ENCODE measurements at regions not wholly inside any gene's neighbourhood (a gene's known extent, or its start where the extent isn't known, plus 50 kb on each side); places are given as distances from the start of the nearest gene placed in this dataset.
A peak's percentile ranks its signal among the peaks of the same experiment; 100 is the strongest.

- H3K36me3 ChIP-seq: no peaks in the 10 kb centered on the region
- H3K4me3 ChIP-seq: no peak overlapping the region
- TF ChIP-seq CTCF (IDR thresholded peaks at IDR 0.05) (no peak), EP300 (IDR thresholded peaks at IDR 0.05) (no peak), POLR2A (IDR thresholded peaks at IDR 0.05) (no peak)
- H3K27ac ChIP-seq: no peak overlapping the region
- no peaks in the 10 kb centered on the region for H3K27me3 ChIP-seq
- WGBS, 2 donors: 49 to 65% methylated on average over 6 of the region's 6 CpGs
- peaks cover 0 to 39% (median 8%) of the 10 kb centered on the region in 4 donors for H3K4me1 ChIP-seq
- H3K9me3 ChIP-seq: no peaks in the 10 kb centered on the region
- DNase-seq (ENCODE audit: low spot score in 2 of 2): no peak
Observed at GRCh38 chr2:37827911-37828511, 97.1 kb upstream of the RMDN2 start.

GRCh38 chr2:37829202-37829601 lies 95.9 kb upstream of the RMDN2 start:
- peak in 1 of 2 donors; percentile 27 for DNase-seq (ENCODE audit: low spot score in 2 of 2)
- H3K4me3 ChIP-seq: no peak overlapping the region
- no peaks in the 10 kb centered on the region for H3K36me3 ChIP-seq
- peaks cover 0 to 39% (median 8%) of the 10 kb centered on the region in 4 donors for H3K4me1 ChIP-seq
- no peak for TF ChIP-seq POLR2A (IDR thresholded peaks at IDR 0.05)
- peak in 1 of 2 donors; percentile 64 for TF ChIP-seq EP300 (IDR thresholded peaks at IDR 0.05)
- peak overlapping the region in 2 of 4 donors; percentile 61 to 77 for H3K27ac ChIP-seq
- WGBS, 2 donors: 30 to 37% methylated on average over 3 of the region's 3 CpGs
- no peaks in the 10 kb centered on the region for H3K9me3 ChIP-seq
- no peaks in the 10 kb centered on the region for H3K27me3 ChIP-seq

- no peaks in the 10 kb centered on the region for H3K36me3 ChIP-seq
- 37 to 51% methylated on average over 5 to 6 of the region's 6 CpGs for WGBS, 2 donors
- H3K4me3 ChIP-seq: no peak overlapping the region
- H3K27ac ChIP-seq: peak overlapping the region in 2 of 4 donors; percentile 16 to 57
- H3K27me3 ChIP-seq: no peaks in the 10 kb centered on the region
- TF ChIP-seq POLR2A (IDR thresholded peaks at IDR 0.05): no peak
- no peak for TF ChIP-seq EP300 (IDR thresholded peaks at IDR 0.05)
- TF ChIP-seq CTCF (IDR thresholded peaks at IDR 0.05): no peak
- DNase-seq (ENCODE audit: low spot score in 2 of 2): no peak
- H3K9me3 ChIP-seq: no peaks in the 10 kb centered on the region
- peaks cover 0 to 39% (median 8%) of the 10 kb centered on the region in 4 donors for H3K4me1 ChIP-seq
Observed at GRCh38 chr2:37829616-37830395, 95.3 kb upstream of the RMDN2 start.

- DNase-seq (ENCODE audit: low spot score in 2 of 2): no peak
- no peaks in the 10 kb centered on the region for H3K27me3 ChIP-seq
- TF ChIP-seq CTCF (IDR thresholded peaks at IDR 0.05): no peak
- TF ChIP-seq EP300 (IDR thresholded peaks at IDR 0.05): no peak
- TF ChIP-seq POLR2A (IDR thresholded peaks at IDR 0.05): no peak
- H3K36me3 ChIP-seq: no peaks in the 10 kb centered on the region
- WGBS, 2 donors: 79 to 85% methylated on average over 2 of the region's 2 CpGs
- H3K4me3 ChIP-seq: no peak overlapping the region
- H3K4me1 ChIP-seq: peaks cover 0 to 39% (median 8%) of the 10 kb centered on the region in 4 donors
- no peak overlapping the region for H3K27ac ChIP-seq
- no peaks in the 10 kb centered on the region for H3K9me3 ChIP-seq
Observed at GRCh38 chr2:37830636-37831035, 94.5 kb upstream of the RMDN2 start.

- H3K4me3 ChIP-seq: no peak overlapping the region
- H3K27ac ChIP-seq: peak overlapping the region in 1 of 4 donors; percentile 59
- DNase-seq (ENCODE audit: low spot score in 2 of 2): no peak
- 75 to 76% methylated on average over 5 of the region's 5 CpGs for WGBS, 2 donors
- H3K36me3 ChIP-seq: no peaks in the 10 kb centered on the region
- TF ChIP-seq POLR2A (IDR thresholded peaks at IDR 0.05): no peak
- TF ChIP-seq EP300 (IDR thresholded peaks at IDR 0.05): no peak
- TF ChIP-seq CTCF (IDR thresholded peaks at IDR 0.05): no peak
- no peaks in the 10 kb centered on the region for H3K9me3 ChIP-seq
- peaks cover 0 to 39% (median 8%) of the 10 kb centered on the region in 4 donors for H3K4me1 ChIP-seq
- H3K27me3 ChIP-seq: no peaks in the 10 kb centered on the region
Observed at GRCh38 chr2:37831081-37831780, 93.9 kb upstream of the RMDN2 start.
